ENCODE measurements at regions not wholly inside any gene's neighbourhood (a gene's known extent, or its start where the extent isn't known, plus 50 kb on each side); places are given as distances from the start of the nearest gene placed in this dataset. TPM values are rescaled to one million over a fixed set of nuclear protein-coding genes. Genes with fewer than 3 reads are reported as not detected.
"Not testable (repeated sequence)": the region's sequence is repeated elsewhere in the genome, so short reads cannot be mapped to it uniquely, and the experiment has no call there.

DNA sequence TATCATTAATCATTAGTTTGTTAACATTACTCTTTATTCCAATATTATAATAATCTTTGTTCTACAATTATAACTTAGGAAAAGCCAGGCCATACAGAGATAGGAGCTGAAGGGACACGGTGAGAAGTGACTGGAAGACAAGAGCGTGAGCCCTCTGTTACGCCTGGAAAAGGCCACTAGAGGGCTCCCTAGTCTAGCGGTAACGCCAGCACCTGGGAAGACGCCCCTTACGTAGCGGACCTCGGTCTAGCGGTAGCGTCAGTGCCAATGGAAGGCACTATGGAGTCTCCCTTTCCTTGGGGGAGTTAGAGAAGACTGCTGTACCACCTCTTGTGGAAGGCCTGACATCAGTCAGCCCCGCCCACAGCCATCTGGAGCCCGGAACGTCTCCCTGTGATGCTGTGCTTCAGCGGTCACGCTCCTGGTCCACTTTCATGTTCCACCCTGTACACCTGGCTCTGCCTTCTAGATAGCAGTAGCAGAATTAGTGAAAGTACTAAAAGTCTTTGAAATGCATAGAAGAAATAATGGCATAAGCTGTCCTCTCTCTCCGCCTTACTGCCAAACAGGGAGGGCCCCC, 55.6 kb upstream of the MTLN start:
- not testable (repeated sequence) for H3K36me3 ChIP-seq (ENCODE audit: insufficient read depth, low read length); H4K20me1 ChIP-seq (ENCODE audit: insufficient read depth, low read length); FAIRE-seq; H3K27me3 Mint-ChIP-seq (ENCODE audit: low read depth, unreplicated experiment); H3K4me3 Mint-ChIP-seq (ENCODE audit: unreplicated experiment); DNase-seq (ENCODE audit: low read depth); H3K9ac ChIP-seq (ENCODE audit: low read length); H3K9me3 Mint-ChIP-seq (ENCODE audit: unreplicated experiment); H3K4me3 ChIP-seq (ENCODE audit: insufficient read depth, low read depth, low read length); H3K79me2 ChIP-seq (ENCODE audit: insufficient read depth, low read length); H3K4me1 Mint-ChIP-seq (ENCODE audit: low read depth, unreplicated experiment); H3K27ac Mint-ChIP-seq (ENCODE audit: unreplicated experiment); H2AFZ ChIP-seq (ENCODE audit: low read depth, low read length); H3K36me3 Mint-ChIP-seq (ENCODE audit: low read depth, unreplicated experiment); H3K4me1 ChIP-seq (ENCODE audit: insufficient read depth, low read length); H3K9me3 ChIP-seq (ENCODE audit: insufficient read depth, low read depth, low read length); H3K4me2 ChIP-seq (ENCODE audit: low read length); H3K27ac ChIP-seq (ENCODE audit: low read depth, low read length); H3K27me3 ChIP-seq (ENCODE audit: insufficient read depth, low read length)

DNA sequence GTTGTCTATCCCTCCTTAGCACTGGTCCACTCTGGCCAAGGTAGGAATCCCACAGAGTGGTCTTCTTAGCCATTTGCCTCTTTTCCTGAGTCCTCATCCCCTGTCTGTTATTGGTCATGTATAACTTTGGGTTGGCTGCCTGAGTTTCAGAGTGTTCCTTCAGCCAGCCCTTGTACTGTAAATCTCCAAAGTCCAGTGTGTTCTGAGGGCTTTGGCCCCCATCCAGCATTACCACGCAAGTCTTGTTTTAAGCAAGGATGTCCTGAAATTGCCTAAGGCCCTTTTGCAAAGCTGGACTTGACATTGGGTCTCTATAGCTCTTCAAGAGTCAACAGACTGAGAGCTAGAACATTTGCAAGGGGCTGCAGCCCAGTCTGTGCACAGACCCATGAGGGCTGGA, 52.5 kb upstream of the MTLN start:
- not testable (repeated sequence) for DNase-seq (ENCODE audit: low read depth); H3K9me3 ChIP-seq (ENCODE audit: insufficient read depth, low read depth, low read length); FAIRE-seq; H3K4me3 ChIP-seq (ENCODE audit: insufficient read depth, low read depth, low read length); H3K27ac ChIP-seq (ENCODE audit: low read depth, low read length); H3K4me2 ChIP-seq (ENCODE audit: low read length); H3K79me2 ChIP-seq (ENCODE audit: insufficient read depth, low read length); H3K9me3 Mint-ChIP-seq (ENCODE audit: unreplicated experiment); H3K4me3 Mint-ChIP-seq (ENCODE audit: unreplicated experiment); H2AFZ ChIP-seq (ENCODE audit: low read depth, low read length); H3K27me3 ChIP-seq (ENCODE audit: insufficient read depth, low read length); H4K20me1 ChIP-seq (ENCODE audit: insufficient read depth, low read length); H3K36me3 Mint-ChIP-seq (ENCODE audit: low read depth, unreplicated experiment); H3K27ac Mint-ChIP-seq (ENCODE audit: unreplicated experiment); H3K27me3 Mint-ChIP-seq (ENCODE audit: low read depth, unreplicated experiment); H3K4me1 ChIP-seq (ENCODE audit: insufficient read depth, low read length); H3K36me3 ChIP-seq (ENCODE audit: insufficient read depth, low read length); H3K9ac ChIP-seq (ENCODE audit: low read length); H3K4me1 Mint-ChIP-seq (ENCODE audit: low read depth, unreplicated experiment)

DNA sequence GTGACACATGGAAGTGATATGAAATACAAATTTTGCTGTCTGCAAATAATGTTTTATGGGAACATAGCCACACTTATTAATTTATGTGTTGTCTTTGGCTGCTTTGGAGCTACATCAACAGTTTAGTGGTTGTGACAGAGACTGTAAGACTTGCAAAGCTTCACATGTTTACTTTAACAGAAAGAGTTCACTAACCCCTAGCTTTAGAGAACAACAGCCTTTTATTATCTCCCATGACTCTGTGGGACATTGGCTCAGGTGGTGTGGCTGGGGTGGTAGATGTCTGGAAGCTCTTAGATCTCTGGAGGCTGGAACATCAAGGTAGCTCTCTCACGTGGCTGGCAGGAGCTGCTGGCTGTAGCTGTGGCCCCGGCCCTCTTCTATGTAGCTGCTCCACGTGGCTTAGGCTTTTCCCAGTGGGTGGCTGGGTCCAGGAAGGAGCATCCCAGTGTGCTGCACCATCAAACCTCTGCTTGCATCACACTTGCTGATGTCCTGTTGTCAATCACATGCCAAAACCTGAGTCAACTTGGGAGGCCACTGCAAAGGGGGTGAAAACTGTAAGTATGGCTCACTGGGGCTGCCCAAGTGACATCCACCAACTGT, 51.8 kb upstream of the MTLN start:
- H3K27me3 ChIP-seq (ENCODE audit: insufficient read depth, low read length); H3K27ac Mint-ChIP-seq (ENCODE audit: unreplicated experiment); H3K36me3 Mint-ChIP-seq (ENCODE audit: low read depth, unreplicated experiment); H3K4me3 ChIP-seq (ENCODE audit: insufficient read depth, low read depth, low read length); H3K27ac ChIP-seq (ENCODE audit: low read depth, low read length); DNase-seq (ENCODE audit: low read depth); H3K27me3 Mint-ChIP-seq (ENCODE audit: low read depth, unreplicated experiment); H4K20me1 ChIP-seq (ENCODE audit: insufficient read depth, low read length); H3K79me2 ChIP-seq (ENCODE audit: insufficient read depth, low read length); H3K4me1 Mint-ChIP-seq (ENCODE audit: low read depth, unreplicated experiment); FAIRE-seq; H3K4me3 Mint-ChIP-seq (ENCODE audit: unreplicated experiment); H3K36me3 ChIP-seq (ENCODE audit: insufficient read depth, low read length); H2AFZ ChIP-seq (ENCODE audit: low read depth, low read length); H3K9me3 Mint-ChIP-seq (ENCODE audit: unreplicated experiment); H3K4me2 ChIP-seq (ENCODE audit: low read length); H3K9ac ChIP-seq (ENCODE audit: low read length); H3K9me3 ChIP-seq (ENCODE audit: insufficient read depth, low read depth, low read length); H3K4me1 ChIP-seq (ENCODE audit: insufficient read depth, low read length): not testable (repeated sequence)

DNA sequence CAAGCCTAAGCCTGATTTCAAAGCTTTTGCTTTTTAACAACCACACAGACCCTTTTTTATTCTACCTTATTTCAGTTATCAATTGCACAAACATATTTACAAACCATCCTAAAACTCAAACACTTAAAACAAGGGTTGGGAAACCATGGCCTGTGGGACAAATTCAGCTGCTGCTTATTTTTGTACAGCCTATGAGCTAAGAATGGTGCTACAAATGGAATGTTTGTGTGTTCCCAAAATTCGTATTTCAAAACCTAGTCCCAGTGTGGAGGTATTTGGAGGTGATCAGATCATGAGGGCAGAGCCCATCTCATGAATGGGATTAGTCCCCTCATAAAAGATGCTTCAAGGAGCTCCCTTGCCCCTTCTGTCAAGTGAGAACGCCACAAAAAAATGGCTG, 51.1 kb upstream of the MTLN start:
- not testable (repeated sequence) for H3K36me3 ChIP-seq (ENCODE audit: insufficient read depth, low read length); DNase-seq (ENCODE audit: low read depth); FAIRE-seq; H3K4me3 ChIP-seq (ENCODE audit: insufficient read depth, low read depth, low read length); H3K36me3 Mint-ChIP-seq (ENCODE audit: low read depth, unreplicated experiment); H3K9ac ChIP-seq (ENCODE audit: low read length); H3K4me1 ChIP-seq (ENCODE audit: insufficient read depth, low read length); H3K9me3 ChIP-seq (ENCODE audit: insufficient read depth, low read depth, low read length); H3K9me3 Mint-ChIP-seq (ENCODE audit: unreplicated experiment); H3K27me3 ChIP-seq (ENCODE audit: insufficient read depth, low read length); H4K20me1 ChIP-seq (ENCODE audit: insufficient read depth, low read length); H3K27ac Mint-ChIP-seq (ENCODE audit: unreplicated experiment); H3K27ac ChIP-seq (ENCODE audit: low read depth, low read length); H2AFZ ChIP-seq (ENCODE audit: low read depth, low read length); H3K4me2 ChIP-seq (ENCODE audit: low read length); H3K27me3 Mint-ChIP-seq (ENCODE audit: low read depth, unreplicated experiment); H3K4me3 Mint-ChIP-seq (ENCODE audit: unreplicated experiment); H3K4me1 Mint-ChIP-seq (ENCODE audit: low read depth, unreplicated experiment); H3K79me2 ChIP-seq (ENCODE audit: insufficient read depth, low read length)

Small RNA genes lying in the stretch of these regions (microRNA-seq; reads per million reads assigned to microRNA genes)
- gene MIR4436B2 = not detected
